Cardiac fibroblast (primary cell): ENCODE measurements at regions not wholly inside any gene's neighbourhood (a gene's known extent, or its start where the extent isn't known, plus 50 kb on each side); places are given as distances from the start of the nearest gene placed in this dataset.

ENCODE experiments used
- DNase-seq, 2 donors: peaks; one replicate each; pipeline versions ENCODE4 v3.0.0 to v3.0.0-alpha.2; 2010; ENCODE audit warnings: low read depth in 2 of 2
- H3K4me3 ChIP-seq, 2 donors: replicated peaks in 1 of 2; 1 replicate in 1 of 2; 2 replicates in 1 of 2; pipeline ENCODE4 v1.5.1; 2011; ENCODE audit warnings: low read depth in 2 of 2, low read length in 2 of 2, mild to moderate bottlenecking in 2 of 2, moderate library complexity in 1 of 2
- TF ChIP-seq, protein P1 (sequence below): IDR thresholded peaks from one replicate; pipeline ENCODE4 v1.5.1; 2011; ENCODE audit warnings: low read depth, mild to moderate bottlenecking, low read length, inconsistent platforms

DNA sequence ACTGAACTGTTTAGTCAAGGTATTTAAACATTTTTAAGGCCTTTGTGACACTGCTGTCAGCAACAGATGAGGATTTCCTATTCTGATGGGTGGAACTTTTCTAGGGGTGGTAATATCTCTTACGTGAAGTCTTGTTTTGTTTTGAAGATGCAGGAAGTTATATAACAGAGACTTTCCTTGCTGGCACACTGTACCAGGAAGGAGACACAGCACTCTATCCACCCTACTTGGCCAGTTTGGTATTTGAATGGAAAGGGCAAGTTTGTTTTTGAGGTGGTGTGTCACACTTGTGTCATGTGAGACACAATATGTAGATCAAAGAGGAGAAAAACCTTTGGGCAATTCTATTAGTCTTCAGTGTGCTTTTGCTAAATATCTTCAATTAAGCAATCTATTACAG lies 51.6 kb upstream of the SRP54 start:
- TF ChIP-seq, protein P1, sequence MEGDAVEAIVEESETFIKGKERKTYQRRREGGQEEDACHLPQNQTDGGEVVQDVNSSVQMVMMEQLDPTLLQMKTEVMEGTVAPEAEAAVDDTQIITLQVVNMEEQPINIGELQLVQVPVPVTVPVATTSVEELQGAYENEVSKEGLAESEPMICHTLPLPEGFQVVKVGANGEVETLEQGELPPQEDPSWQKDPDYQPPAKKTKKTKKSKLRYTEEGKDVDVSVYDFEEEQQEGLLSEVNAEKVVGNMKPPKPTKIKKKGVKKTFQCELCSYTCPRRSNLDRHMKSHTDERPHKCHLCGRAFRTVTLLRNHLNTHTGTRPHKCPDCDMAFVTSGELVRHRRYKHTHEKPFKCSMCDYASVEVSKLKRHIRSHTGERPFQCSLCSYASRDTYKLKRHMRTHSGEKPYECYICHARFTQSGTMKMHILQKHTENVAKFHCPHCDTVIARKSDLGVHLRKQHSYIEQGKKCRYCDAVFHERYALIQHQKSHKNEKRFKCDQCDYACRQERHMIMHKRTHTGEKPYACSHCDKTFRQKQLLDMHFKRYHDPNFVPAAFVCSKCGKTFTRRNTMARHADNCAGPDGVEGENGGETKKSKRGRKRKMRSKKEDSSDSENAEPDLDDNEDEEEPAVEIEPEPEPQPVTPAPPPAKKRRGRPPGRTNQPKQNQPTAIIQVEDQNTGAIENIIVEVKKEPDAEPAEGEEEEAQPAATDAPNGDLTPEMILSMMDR = no peak
- peak; percentile 23 to 33 for DNase-seq
- no peak overlapping the region for H3K4me3 ChIP-seq

DNA sequence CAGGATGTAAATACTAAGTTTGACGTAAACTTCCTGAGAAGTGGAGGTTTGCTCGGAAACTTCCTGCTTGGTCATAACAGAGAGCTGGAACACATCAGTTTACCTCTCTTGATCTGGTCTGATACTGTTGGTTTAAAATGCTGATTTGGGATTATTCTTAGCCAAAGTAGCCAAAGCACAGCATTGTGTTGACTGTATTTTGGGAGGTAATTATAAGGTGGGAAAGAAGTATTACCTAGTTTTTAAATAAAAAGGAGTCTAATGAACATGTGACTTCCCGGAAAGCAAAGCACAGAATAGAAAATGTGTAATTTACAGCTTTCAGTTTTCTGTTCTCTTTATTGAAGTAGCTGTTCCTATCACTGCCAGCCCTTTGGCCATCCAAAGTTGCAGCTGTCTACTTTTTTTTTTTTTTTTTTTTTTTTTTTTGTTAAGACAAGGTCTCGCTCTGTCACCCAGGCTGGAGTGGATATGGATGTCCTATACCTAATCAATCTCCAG lies 52.2 kb upstream of the SRP54 start:
- no peak overlapping the region for H3K4me3 ChIP-seq
- TF ChIP-seq, protein P1 = no peak
- no peak for DNase-seq

DNA sequence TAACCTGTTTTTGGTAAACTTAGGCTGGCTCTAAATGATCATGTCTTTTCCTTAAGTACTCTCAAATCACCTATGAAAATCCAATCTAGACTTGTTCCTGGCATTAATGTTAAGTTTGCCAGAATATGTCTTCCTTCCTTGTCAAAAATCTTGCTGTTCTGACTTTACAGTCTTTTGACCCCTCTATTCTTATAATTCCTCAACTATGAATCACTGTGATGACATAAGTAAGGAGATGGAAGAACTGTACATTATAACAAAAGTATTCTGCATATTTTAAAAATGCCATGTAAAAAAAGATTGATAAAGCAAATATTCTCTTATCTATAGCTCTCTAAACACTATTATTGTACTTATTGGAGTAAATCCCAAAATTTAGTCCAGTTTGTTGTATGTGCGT lies 51.4 kb upstream of the BAZ1A start:
- TF ChIP-seq, protein P1 = no peak
- DNase-seq = peak; percentile 56 to 61

More for the DNA sequence above, 51.4 kb upstream of the BAZ1A start:
- H3K4me3 ChIP-seq = no peak overlapping the region
